Neural cell (in vitro differentiated cells): ENCODE measurements at regions not wholly inside any gene's neighbourhood (a gene's known extent, or its start where the extent isn't known, plus 50 kb on each side); places are given as distances from the start of the nearest gene placed in this dataset.

Experiments used
- small RNA-seq, 3 experiments: library from RNA; depleted of rRNA; stranded (forward); fragments of <200 nt; gene quantifications; one replicate each; pipeline ENCODE3, GENCODE V24; 2012

Small RNAs in the stretch of these regions (small RNA-seq; reads per million reads assigned to genes)
- gene RN7SKP42 (0 reads per million in 3 experiments), gene RNU6-989P (0 reads per million in 3 experiments)
